Keratinocyte (primary cell): ENCODE measurements at regions not wholly inside any gene's neighbourhood (a gene's known extent, or its start where the extent isn't known, plus 50 kb on each side); places are given as distances from the start of the nearest gene placed in this dataset.

ENCODE experiments used
- DNase-seq: peaks from one replicate; pipeline ENCODE4 v3.0.0-alpha.2; 2011; ENCODE audit warnings: low read depth, missing footprints, low spot score
- FAIRE-seq: peaks from 2 replicates; lab custom pipeline; 2011; peaks lifted over from hg19 to GRCh38; lab: Jason Lieb, UNC
- H2AFZ ChIP-seq: 2 replicates; pipeline ENCODE4 v1.6.0; 2012; ENCODE audit warnings: low read length, control low read depth, inconsistent platforms; ENCODE audit not compliant: control insufficient read depth
- H3K27ac ChIP-seq: 2 replicates; pipeline ENCODE4 v1.5.1; 2011; ENCODE audit warnings: low read length; ENCODE audit not compliant: control insufficient read depth, insufficient read depth
- H3K27me3 ChIP-seq: 3 replicates; pipeline ENCODE4 v1.6.0; 2011; ENCODE audit warnings: low read length; ENCODE audit not compliant: control insufficient read depth, insufficient read depth; ENCODE audit errors: extremely low read depth
- H3K36me3 ChIP-seq, 2 experiments: 2 replicates in 1 of 2; 3 replicates in 1 of 2; pipeline ENCODE4 v1.5.1; 2011; ENCODE audit warnings: low read length in 2 of 2, mild to moderate bottlenecking in 1 of 2; ENCODE audit not compliant: control insufficient read depth in 2 of 2, insufficient read depth in 2 of 2; ENCODE audit errors: extremely low read depth in 1 of 2
- H3K4me1 ChIP-seq: 3 replicates; pipeline ENCODE4 v1.5.1; 2011; ENCODE audit warnings: low read length; ENCODE audit not compliant: control insufficient read depth, insufficient read depth; ENCODE audit errors: extremely low read depth
- H3K4me2 ChIP-seq: 3 replicates; pipeline ENCODE4 v1.6.0; 2011; ENCODE audit warnings: low read depth, low read length; ENCODE audit not compliant: control insufficient read depth, insufficient read depth; ENCODE audit errors: extremely low read depth
- H3K4me3 ChIP-seq, 3 experiments: fragments of 200-600 bp in 1 of 3; sonication (generic) in 1 of 3; 2 replicates in 2 of 3; 3 replicates in 1 of 3; pipeline ENCODE4 v1.5.1; 2011 to 2016; ENCODE audit warnings: low read length in 3 of 3, mild to moderate bottlenecking in 3 of 3, control low read depth in 2 of 3, inconsistent platforms in 1 of 3, low read depth in 1 of 3, mixed read lengths in 1 of 3, mixed run types in 1 of 3, moderate library complexity in 1 of 3; ENCODE audit not compliant: control insufficient read depth in 2 of 3, insufficient read depth in 2 of 3; ENCODE audit errors: extremely low read depth in 1 of 3
- H3K79me2 ChIP-seq: 2 replicates; pipeline ENCODE4 v1.6.0; 2012; ENCODE audit warnings: low read length; ENCODE audit not compliant: control insufficient read depth, insufficient read depth
- H3K9ac ChIP-seq: 3 replicates; pipeline ENCODE4 v1.6.0; 2011; ENCODE audit warnings: low read length; ENCODE audit not compliant: control insufficient read depth, insufficient read depth; ENCODE audit errors: extremely low read depth
- H3K9me1 ChIP-seq: 3 replicates; pipeline ENCODE4 v1.6.0; 2011; ENCODE audit warnings: low read length; ENCODE audit not compliant: control insufficient read depth, insufficient read depth; ENCODE audit errors: extremely low read depth
- H3K9me3 ChIP-seq: 2 replicates; pipeline ENCODE4 v1.5.1; 2012; ENCODE audit warnings: low read depth, low read length; ENCODE audit not compliant: control insufficient read depth
- H4K20me1 ChIP-seq: 3 replicates; pipeline ENCODE4 v1.6.0; 2011; ENCODE audit warnings: low read length; ENCODE audit not compliant: control insufficient read depth, insufficient read depth; ENCODE audit errors: extremely low read depth
- CTCF ChIP-seq, 3 experiments: IDR thresholded peaks in 1 of 3; conservative IDR thresholded peaks in 1 of 3; optimal IDR thresholded peaks in 1 of 3; 2 replicates in 2 of 3; 3 replicates in 1 of 3; pipeline versions ENCODE3 to v1.5.1; 2011; ENCODE audit warnings: low read length in 3 of 3, mild to moderate bottlenecking in 3 of 3, moderate library complexity in 2 of 3, control low read depth in 1 of 3, inconsistent platforms in 1 of 3; ENCODE audit not compliant: insufficient read depth in 2 of 3; ENCODE audit errors: extremely low read depth in 1 of 3
- EZH2 ChIP-seq: IDR thresholded peaks from one replicate; pipeline ENCODE4 v1.6.1; 2012; ENCODE audit warnings: inconsistent platforms, mild to moderate bottlenecking, low read length, moderate library complexity
- dilution Hi-C: fragments of 300-500 bp; cut with MboI; formaldehyde crosslinking; loops from one replicate; pipeline ENCODE4 v1.7.0; 2020; ENCODE audit warnings: low sequenced_read_pairs; ENCODE audit not compliant: extremely low pct_ligation_motif_present

GRCh38 chr4:156251373-156252065, 297.9 kb upstream of the CTSO start:
- Histone ChIP-seq H3K9ac (no peak overlapping the region), H4K20me1 (no peaks in the 10 kb centered on the region), H3K36me3 (no peaks in the 10 kb centered on the region), H3K9me1 (no peaks in the 10 kb centered on the region), H3K9me3 (no peaks in the 10 kb centered on the region), H3K79me2 (no peaks in the 10 kb centered on the region), H3K4me2 (no peak overlapping the region), H3K4me3 (no peak overlapping the region), H3K4me1 (no peaks in the 10 kb centered on the region), H3K27ac (no peak overlapping the region), H2AFZ (no peak overlapping the region), H3K27me3 (no peaks in the 10 kb centered on the region)
- FAIRE-seq (no peak), DNase-seq (no peak)
- TF ChIP-seq CTCF (optimal IDR thresholded peaks at IDR 0.05 in 1 of 3, IDR thresholded peaks at IDR 0.05 in 1 of 3, conservative IDR thresholded peaks at IDR 0.05 in 1 of 3; ENCODE audit: extremely low read depth in 1 of 3, insufficient read depth in 2 of 3, low read length in 3 of 3) (no peak), EZH2 (no peak)
- dilution Hi-C loops: no loop called here

GRCh38 chr4:156248917-156249316, 295.3 kb upstream of the CTSO start:
- Histone ChIP-seq H3K27me3 (no peaks in the 10 kb centered on the region), H3K9ac (no peak overlapping the region)
- no peak for FAIRE-seq

More at GRCh38 chr4:156248917-156249316, 295.3 kb upstream of the CTSO start:
- TF ChIP-seq CTCF (optimal IDR thresholded peaks at IDR 0.05 in 1 of 3, IDR thresholded peaks at IDR 0.05 in 1 of 3, conservative IDR thresholded peaks at IDR 0.05 in 1 of 3; ENCODE audit: extremely low read depth in 1 of 3, insufficient read depth in 2 of 3, low read length in 3 of 3) (no peak), EZH2 (no peak)
- dilution Hi-C loops: no loop called here
- Histone ChIP-seq H3K9me1 (no peaks in the 10 kb centered on the region), H3K27ac (no peak overlapping the region), H3K9me3 (no peaks in the 10 kb centered on the region), H3K36me3 (no peaks in the 10 kb centered on the region), H3K4me2 (no peak overlapping the region), H4K20me1 (no peaks in the 10 kb centered on the region), H3K4me1 (no peaks in the 10 kb centered on the region), H3K79me2 (no peaks in the 10 kb centered on the region), H3K4me3 (no peak overlapping the region), H2AFZ (no peak overlapping the region)
- no peak for DNase-seq
